Ovary (tissue), 7 donors: ENCODE measurements at regions not wholly inside any gene's neighbourhood (a gene's known extent, or its start where the extent isn't known, plus 50 kb on each side); places are given as distances from the start of the nearest gene placed in this dataset.
A peak's percentile ranks its signal among the peaks of the same experiment; 100 is the strongest.

Experiments
- DNase-seq, 5 donors: peaks; one replicate each; pipeline ENCODE4 v3.0.0-alpha.2; 2019 to 2020
- H3K27ac ChIP-seq, 2 donors: fragments of 200-600 bp; one replicate each; pipeline versions ENCODE4 v1.5.1 to v1.8.0; 2019 to 2022
- H3K27me3 ChIP-seq: fragments of 200-600 bp; one replicate; pipeline ENCODE4 v1.8.0; 2022
- H3K36me3 ChIP-seq: fragments of 200-600 bp; sonication (generic); one replicate; pipeline ENCODE4 v1.5.1; 2019
- H3K4me1 ChIP-seq: one replicate; pipeline ENCODE4 v1.8.1; 2013; ENCODE audit warnings: mild to moderate bottlenecking, moderate library complexity; ENCODE audit not compliant: insufficient read depth
- H3K4me3 ChIP-seq: fragments of 200-600 bp; sonication (generic); one replicate; pipeline ENCODE4 v1.5.1; 2017
- H3K9me3 ChIP-seq, 2 donors: fragments of 200-600 bp in 1 of 2; sonication (generic) in 1 of 2; one replicate each; pipeline versions ENCODE4 v1.5.1 to v1.8.1; 2013 to 2019; ENCODE audit warnings: mild to moderate bottlenecking in 1 of 2, moderate library complexity in 1 of 2
- EP300 ChIP-seq: sonication (generic); formaldehyde crosslinking; IDR thresholded peaks from one replicate; pipeline ENCODE4 v1.6.1; 2017; ENCODE audit warnings: antibody characterized with exemption
- POLR2A ChIP-seq: fragments of 450-650 bp; IDR thresholded peaks from one replicate; pipeline ENCODE4 v1.6.1; 2017; ENCODE audit warnings: antibody characterized with exemption, mild to moderate bottlenecking, moderate library complexity
- WGBS, 3 donors: extraction: QIAGEN DNeasy Blood & Tissue Kit in 1 of 3; methylation state at CpG; one replicate each; pipeline versions ENCODE4 v1.1.5 to v1.1.7; 2013 to 2017; 5-methylcytosine and 5-hydroxymethylcytosine counted together
- intact Hi-C, 4 donors: fragments of 100-400 bp; cut with DNase I; formaldehyde crosslinking; loops; one replicate each; pipeline versions ENCODE4 v1.11.0 to v1.15.1; 2022 to 2023
- TF ChIP-seq, protein P1 (sequence below), 3 donors: fragments of 450-650 bp in 2 of 3; fragments of 200-600 bp in 1 of 3; IDR thresholded peaks; one replicate each; pipeline versions ENCODE4 v1.5.1 to v1.8.0; 2016 to 2022; ENCODE audit warnings: antibody characterized with exemption in 3 of 3, mild to moderate bottlenecking in 1 of 3
- donor health status: DM: no; HTN: no; CAD: no; lungs with moderate emphysema.
- donor health status: DM: no; HTN: no; CAD: no.
- donor health status: Bipolar disorder and iron deficiency.
- donor health status: DM: no; HTN: no; CAD: no.
- donor health status: DM: yes; HTN: yes; CAD: no.

DNA sequence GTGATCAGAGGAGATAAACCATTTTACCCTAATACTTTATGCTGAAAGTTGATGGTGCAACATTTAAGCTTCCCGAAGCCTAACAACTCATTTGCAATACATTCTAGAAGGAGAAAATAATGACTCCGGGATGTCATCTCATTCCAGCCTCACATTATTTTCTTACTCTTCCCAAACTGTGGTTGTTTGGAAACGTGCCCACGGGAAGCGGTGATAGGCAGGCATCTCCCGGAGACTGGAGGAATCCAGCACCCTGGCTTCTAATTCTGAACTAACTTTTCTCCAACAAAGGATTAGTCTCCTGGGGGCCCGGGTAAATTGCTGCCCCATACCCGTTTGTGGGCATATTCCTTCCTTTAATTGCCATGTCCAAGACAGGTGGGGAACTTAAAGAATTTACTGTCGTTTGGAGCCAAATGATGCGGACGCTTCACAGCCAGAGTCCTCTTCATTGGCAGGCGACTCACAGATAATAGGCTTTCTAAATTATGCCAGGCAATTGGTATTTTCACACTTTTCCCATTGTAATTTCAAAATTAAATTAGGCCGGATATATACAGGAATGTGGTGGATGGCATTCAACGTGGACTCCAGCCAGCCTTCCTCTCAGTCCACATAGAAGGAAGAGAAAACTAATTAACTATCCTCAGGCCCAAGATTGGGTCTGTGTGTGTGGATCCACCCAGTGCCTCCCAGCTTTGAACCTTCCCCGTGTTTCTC, 278.1 kb downstream of the AJAP1 start:
- no peak overlapping the region for H3K4me3 ChIP-seq
- WGBS, 3 donors: 67 to 77% (median 68%) methylated on average over 15 of the region's 15 CpGs
- no peaks in the 10 kb centered on the region for H3K27me3 ChIP-seq
- intact Hi-C loops: no loop called here
- no peaks in the 10 kb centered on the region for H3K4me1 ChIP-seq
- H3K9me3 ChIP-seq: no peaks in the 10 kb centered on the region
- no peak overlapping the region for H3K27ac ChIP-seq
- no peaks in the 10 kb centered on the region for H3K36me3 ChIP-seq
- DNase-seq: no peak
- no peak for TF ChIP-seq POLR2A
- TF ChIP-seq, protein P1, sequence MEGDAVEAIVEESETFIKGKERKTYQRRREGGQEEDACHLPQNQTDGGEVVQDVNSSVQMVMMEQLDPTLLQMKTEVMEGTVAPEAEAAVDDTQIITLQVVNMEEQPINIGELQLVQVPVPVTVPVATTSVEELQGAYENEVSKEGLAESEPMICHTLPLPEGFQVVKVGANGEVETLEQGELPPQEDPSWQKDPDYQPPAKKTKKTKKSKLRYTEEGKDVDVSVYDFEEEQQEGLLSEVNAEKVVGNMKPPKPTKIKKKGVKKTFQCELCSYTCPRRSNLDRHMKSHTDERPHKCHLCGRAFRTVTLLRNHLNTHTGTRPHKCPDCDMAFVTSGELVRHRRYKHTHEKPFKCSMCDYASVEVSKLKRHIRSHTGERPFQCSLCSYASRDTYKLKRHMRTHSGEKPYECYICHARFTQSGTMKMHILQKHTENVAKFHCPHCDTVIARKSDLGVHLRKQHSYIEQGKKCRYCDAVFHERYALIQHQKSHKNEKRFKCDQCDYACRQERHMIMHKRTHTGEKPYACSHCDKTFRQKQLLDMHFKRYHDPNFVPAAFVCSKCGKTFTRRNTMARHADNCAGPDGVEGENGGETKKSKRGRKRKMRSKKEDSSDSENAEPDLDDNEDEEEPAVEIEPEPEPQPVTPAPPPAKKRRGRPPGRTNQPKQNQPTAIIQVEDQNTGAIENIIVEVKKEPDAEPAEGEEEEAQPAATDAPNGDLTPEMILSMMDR (IDR thresholded peaks at IDR 0.05): no peak
- no peak for TF ChIP-seq EP300

DNA sequence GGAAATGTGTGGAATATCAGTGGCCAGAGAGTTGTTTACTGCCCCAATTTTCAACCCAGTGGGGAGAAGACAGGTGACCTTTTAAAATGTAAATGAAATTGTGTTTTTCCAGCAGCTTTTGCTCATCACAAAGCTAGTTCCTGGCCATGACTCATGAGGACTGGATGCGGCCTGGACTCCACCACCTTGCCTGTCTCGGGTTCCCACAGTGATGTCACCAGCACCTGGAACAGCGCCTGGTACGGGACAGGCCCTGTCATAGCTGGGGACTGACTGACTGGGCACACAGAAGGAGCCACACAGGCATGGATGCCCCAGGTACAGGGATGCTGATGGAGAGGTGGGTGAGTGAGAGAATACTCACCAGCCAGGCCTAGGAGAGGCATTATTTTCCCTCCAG, 277.1 kb downstream of the AJAP1 start:
- peak in 2 of 5 donors; percentile 26 to 42 for DNase-seq
- intact Hi-C loops: no loop called here
- Histone ChIP-seq H3K9me3 (no peaks in the 10 kb centered on the region), H3K36me3 (no peaks in the 10 kb centered on the region), H3K27ac (no peak overlapping the region), H3K4me3 (no peak overlapping the region), H3K27me3 (no peaks in the 10 kb centered on the region), H3K4me1 (no peaks in the 10 kb centered on the region)
- WGBS, 3 donors: 64 to 66% (median 66%) methylated on average over 4 of the region's 4 CpGs
- no peak for TF ChIP-seq POLR2A
- TF ChIP-seq EP300: no peak
- TF ChIP-seq, protein P1 (IDR thresholded peaks at IDR 0.05): no peak

DNA sequence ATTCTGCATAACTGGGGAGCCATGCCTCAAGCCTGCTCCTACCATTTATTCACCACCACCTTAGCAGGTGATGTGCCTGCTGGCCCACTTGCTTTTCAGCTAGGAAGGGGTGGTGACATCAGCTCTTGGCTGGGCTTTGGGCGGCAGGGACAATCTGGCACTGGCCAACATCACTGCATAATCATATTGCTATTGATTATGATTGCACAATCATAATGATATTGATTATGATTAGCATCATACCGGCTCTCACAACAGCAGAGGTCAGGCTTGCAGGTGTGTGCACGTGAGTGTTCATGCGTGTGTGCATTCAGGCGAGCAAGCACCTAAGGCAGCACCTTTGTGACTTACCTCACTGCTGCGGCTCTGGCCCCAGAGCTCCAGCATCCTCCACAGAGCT, 273.8 kb downstream of the AJAP1 start:
- WGBS, 3 donors: 86 to 92% (median 91%) methylated on average over 6 of the region's 6 CpGs
- Histone ChIP-seq H3K27ac (no peak overlapping the region), H3K9me3 (no peaks in the 10 kb centered on the region), H3K27me3 (no peaks in the 10 kb centered on the region), H3K4me3 (no peak overlapping the region), H3K36me3 (no peaks in the 10 kb centered on the region), H3K4me1 (no peaks in the 10 kb centered on the region)
- intact Hi-C loops: no loop called here
- no peak for DNase-seq
- TF ChIP-seq, protein P1 (IDR thresholded peaks at IDR 0.05): no peak
- no peak for TF ChIP-seq POLR2A
- no peak for TF ChIP-seq EP300

DNA sequence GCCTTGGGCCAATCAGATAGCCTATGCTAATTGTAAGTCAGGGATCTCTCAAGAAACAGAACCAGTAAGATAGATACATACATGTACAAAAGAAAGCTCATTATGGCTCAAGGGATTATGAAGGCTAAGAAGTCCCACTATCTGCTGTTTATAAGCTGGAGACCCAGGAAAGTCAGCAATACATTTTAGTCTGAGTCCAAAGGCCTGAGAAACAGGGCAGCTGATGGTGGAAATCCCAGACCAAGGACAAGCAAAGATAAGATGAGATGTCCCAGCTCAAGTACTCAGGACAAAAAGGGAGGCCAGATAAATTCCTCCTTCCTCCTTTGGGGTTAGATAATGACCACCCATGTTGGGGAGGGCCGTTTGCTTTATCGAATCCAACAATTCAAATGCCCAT, 269.9 kb downstream of the AJAP1 start:
- peaks cover 0 to 6% of the 10 kb centered on the region in 2 donors for H3K9me3 ChIP-seq
- intact Hi-C loops: no loop called here
- no peaks in the 10 kb centered on the region for H3K27me3 ChIP-seq
- no peak overlapping the region for H3K4me3 ChIP-seq
- H3K36me3 ChIP-seq: no peaks in the 10 kb centered on the region
- H3K27ac ChIP-seq: no peak overlapping the region
- no peak for DNase-seq
- WGBS, 3 donors: 52 to 74% (median 58%) methylated on average over 2 of the region's 2 CpGs
- no peaks in the 10 kb centered on the region for H3K4me1 ChIP-seq
- TF ChIP-seq EP300 (no peak), POLR2A (no peak)
- TF ChIP-seq, protein P1 (IDR thresholded peaks at IDR 0.05): no peak
